IMR-90 (cell line): ENCODE measurements at regions not wholly inside any gene's neighbourhood (a gene's known extent, or its start where the extent isn't known, plus 50 kb on each side); places are given as distances from the start of the nearest gene placed in this dataset.

Experiments
- ATAC-seq: fragments of 200-7000 bp; cut with Tn5 transposase; 2 replicates; pipeline ENCODE4 v1.9.1; 2020; ENCODE audit warnings: low read depth, mild to moderate bottlenecking, moderate library complexity
- BruUV-seq: library from RNA; stranded (reverse); fragments of 400-500 nt; replicated peaks from 2 replicates; lab custom pipeline; 2021; lab: Mats Ljungman, UMichigan
- CTCF ChIA-PET: fragments of 300-600 bp; formaldehyde crosslinking; extraction: SDS; loops from one replicate; lab custom pipeline; 2021; ENCODE audit warnings: antibody characterized with exemption; lab: Yijun Ruan, JAX
- POLR2A ChIA-PET: fragments of 300-600 bp; sonication (Branson Sonifier 250); formaldehyde crosslinking; loops from one replicate; lab custom pipeline; 2022; ENCODE audit warnings: antibody characterized with exemption; ENCODE audit not compliant: unreplicated experiment; lab: Charles Lee
- DNase-seq: peaks from one replicate; pipeline ENCODE4 v3.0.0; 2013
- H2AFZ ChIP-seq: replicated peaks from 2 replicates; pipeline ENCODE3; 2013; ENCODE audit warnings: low read length, mild to moderate bottlenecking; ENCODE audit not compliant: poor library complexity
- H2AK5ac ChIP-seq: 2 replicates; pipeline ENCODE4 v1.6.1; 2013; ENCODE audit warnings: low read depth, low read length, inconsistent platforms
- H2AK9ac ChIP-seq: replicated peaks from 2 replicates; pipeline ENCODE3; 2013; ENCODE audit warnings: mild to moderate bottlenecking, low read depth, low read length, moderate library complexity; ENCODE audit not compliant: poor library complexity
- H2BK120ac ChIP-seq: 2 replicates; pipeline ENCODE4 v1.6.1; 2013; ENCODE audit warnings: low read depth, low read length, inconsistent platforms
- H2BK15ac ChIP-seq: 3 replicates; pipeline ENCODE4 v1.6.1; 2013; ENCODE audit warnings: low read depth, low read length, inconsistent platforms
- H2BK20ac ChIP-seq: 2 replicates; pipeline ENCODE4 v1.6.1; 2013; ENCODE audit warnings: low read depth, mild to moderate bottlenecking, inconsistent platforms, low read length, moderate library complexity
- H2BK5ac ChIP-seq: 2 replicates; pipeline ENCODE4 v1.6.1; 2013; ENCODE audit warnings: mild to moderate bottlenecking, low read depth, low read length, inconsistent platforms; ENCODE audit not compliant: poor library complexity, severe bottlenecking
- H3K14ac ChIP-seq: replicated peaks from 2 replicates; pipeline ENCODE4 v1.6.1; 2013; ENCODE audit warnings: low read depth, low read length, inconsistent platforms
- H3K18ac ChIP-seq: 2 replicates; pipeline ENCODE4 v1.6.1; 2013; ENCODE audit warnings: low read depth, low read length, control low read depth
- H3K23ac ChIP-seq: 2 replicates; pipeline ENCODE4 v1.6.1; 2013; ENCODE audit warnings: low read depth, low read length, inconsistent platforms
- H3K27ac ChIP-seq: 2 replicates; pipeline ENCODE4 v1.5.1; 2013; ENCODE audit warnings: mild to moderate bottlenecking, control low read depth, low read length; ENCODE audit not compliant: insufficient read depth
- H3K27me3 ChIP-seq: 2 replicates; pipeline ENCODE4 v1.6.1; 2013; ENCODE audit warnings: low read length; ENCODE audit not compliant: control insufficient read depth, insufficient read depth
- H3K36me3 ChIP-seq: 2 replicates; pipeline ENCODE4 v1.6.1; 2013; ENCODE audit warnings: low read length, mixed read lengths; ENCODE audit not compliant: control insufficient read depth, insufficient read depth
- H3K4ac ChIP-seq: 2 replicates; pipeline ENCODE4 v1.6.1; 2013; ENCODE audit warnings: low read depth, low read length, inconsistent platforms
- H3K4me1 ChIP-seq: 2 replicates; pipeline ENCODE4 v1.6.1; 2013; ENCODE audit warnings: low read length, mixed read lengths; ENCODE audit not compliant: control insufficient read depth, insufficient read depth
- H3K4me2 ChIP-seq: 2 replicates; pipeline ENCODE4 v1.6.1; 2013; ENCODE audit warnings: low read depth, mild to moderate bottlenecking, control low read depth, low read length, moderate library complexity
- H3K4me3 ChIP-seq: 2 replicates; pipeline ENCODE4 v1.5.1; 2013; ENCODE audit warnings: low read depth, mild to moderate bottlenecking, control low read depth, low read length, moderate library complexity; ENCODE audit not compliant: insufficient read depth
- H3K56ac ChIP-seq: 2 replicates; pipeline ENCODE4 v1.6.1; 2013; ENCODE audit warnings: low read length, inconsistent platforms; ENCODE audit not compliant: insufficient read depth; ENCODE audit errors: extremely low read depth
- H3K79me1 ChIP-seq, 2 experiments: 2 replicates each; pipeline ENCODE4 v1.6.1; 2013; ENCODE audit warnings: low read length in 2 of 2, inconsistent platforms in 1 of 2, low read depth in 1 of 2
- H3K9ac ChIP-seq: 2 replicates; pipeline ENCODE4 v1.6.1; 2013; ENCODE audit warnings: low read depth, low read length, control low read depth
- H3K9me1 ChIP-seq: 2 replicates; pipeline ENCODE4 v1.6.1; 2013; ENCODE audit warnings: low read length, inconsistent platforms; ENCODE audit not compliant: insufficient read depth
- H3K9me3 ChIP-seq: 2 replicates; pipeline ENCODE4 v1.6.1; 2013; ENCODE audit warnings: low read length; ENCODE audit not compliant: control insufficient read depth, insufficient read depth
- H4K20me1 ChIP-seq: 2 replicates; pipeline ENCODE4 v1.6.1; 2013; ENCODE audit warnings: low read length, inconsistent platforms; ENCODE audit not compliant: insufficient read depth
- H4K5ac ChIP-seq: 2 replicates; pipeline ENCODE4 v1.6.1; 2013; ENCODE audit warnings: mild to moderate bottlenecking, low read depth, low read length, control low read depth
- H4K8ac ChIP-seq, 2 experiments: 2 replicates each; pipeline ENCODE4 v1.6.1; 2013; ENCODE audit warnings: low read depth in 2 of 2, low read length in 2 of 2, control low read depth in 1 of 2, inconsistent platforms in 1 of 2
- H4K91ac ChIP-seq: 2 replicates; pipeline ENCODE4 v1.6.1; 2013; ENCODE audit warnings: low read depth, low read length, inconsistent platforms; ENCODE audit not compliant: insufficient read depth
- MAFK ChIP-seq: IDR thresholded peaks from 2 replicates; pipeline ENCODE4 v1.6.1; 2012; ENCODE audit warnings: low read depth, low read length, improper control_type of control experiment
- MXI1 ChIP-seq: IDR thresholded peaks from 2 replicates; pipeline ENCODE4 v1.6.1; 2012; ENCODE audit warnings: low read depth, mild to moderate bottlenecking, low read length, moderate library complexity, borderline replicate concordance
- RFX5 ChIP-seq: IDR thresholded peaks from 2 replicates; pipeline ENCODE4 v1.8.0; 2012; ENCODE audit warnings: low read depth, mild to moderate bottlenecking, low read length, moderate library complexity
- WGBS, 2 experiments: methylation state at CpG; one replicate each; pipeline versions ENCODE4 v1.1.5 to v1.1.7; 2013; ENCODE audit warnings: missing lambda C conversion rate in 2 of 2; ENCODE audit not compliant: insufficient read length in 1 of 2; ENCODE audit errors: extremely low coverage in 2 of 2; 5-methylcytosine and 5-hydroxymethylcytosine counted together
- dilution Hi-C: fragments of 300-500 bp; cut with HindIII; formaldehyde crosslinking; loops from one replicate; pipeline ENCODE4 v1.14.3; 2018; ENCODE audit warnings: low sequenced_read_pairs; ENCODE audit not compliant: unreplicated experiment
- in situ Hi-C: fragments of 300-500 bp; cut with MboI; formaldehyde crosslinking; loops from 3 replicates; pipeline ENCODE4 v1.14.3; 2019; ENCODE audit warnings: low sequenced_read_pairs, inconsistent platforms, mixed read lengths
- intact Hi-C: fragments of 100-400 bp; cut with micrococcal nuclease; formaldehyde crosslinking; loops from 2 replicates; pipeline ENCODE4 v1.10.0; 2022
- TF ChIP-seq, protein P1 (sequence below): fragments of 150-350 bp; IDR thresholded peaks from 2 replicates; pipeline ENCODE4 v1.6.1; 2016; ENCODE audit warnings: low read depth, mild to moderate bottlenecking, low read length, moderate library complexity, borderline replicate concordance

DNA sequence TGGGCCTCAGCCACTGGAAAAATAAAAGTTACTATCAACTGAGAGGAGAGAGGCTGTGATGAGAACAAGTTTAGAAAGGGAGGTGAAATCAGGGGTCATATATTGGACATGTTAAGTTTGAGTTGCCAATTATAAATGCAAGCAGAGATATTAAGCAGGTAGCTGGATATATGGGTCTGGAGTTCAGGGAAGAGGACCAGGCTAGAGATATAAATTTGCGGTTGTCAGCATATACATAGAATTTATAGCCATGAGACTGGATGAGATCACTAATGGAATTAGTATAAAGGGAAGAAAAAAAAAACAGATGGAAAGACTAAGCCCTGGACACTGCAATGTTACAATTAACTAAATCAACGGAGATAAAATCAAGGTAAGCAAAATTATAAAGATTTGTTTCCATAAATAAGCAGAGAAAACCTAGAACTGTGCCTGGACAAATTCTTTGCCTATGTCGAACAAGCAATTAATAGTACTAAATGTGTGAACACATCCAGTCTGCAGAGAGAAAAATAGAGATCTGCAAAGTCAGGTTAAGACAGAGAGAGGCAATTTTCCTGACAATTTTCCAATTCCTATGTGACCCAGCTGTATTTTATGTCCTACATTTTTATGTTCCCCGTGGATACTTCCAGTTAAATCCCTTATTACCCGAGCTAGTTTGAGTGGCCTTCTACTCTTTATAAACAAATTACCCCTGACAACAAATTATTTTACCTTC, 265.4 kb downstream of the GASK1B start:
- Histone ChIP-seq H4K5ac (no peak overlapping the region), H3K18ac (no peak overlapping the region), H3K4me3 (no peak overlapping the region), H4K8ac (no peak overlapping the region), H3K4me2 (no peak overlapping the region), H3K79me1 (no peaks in the 10 kb centered on the region), H2BK120ac (no peak overlapping the region), H3K9me1 (no peaks in the 10 kb centered on the region), H4K20me1 (no peaks in the 10 kb centered on the region), H3K36me3 (no peaks in the 10 kb centered on the region), H4K91ac (no peak overlapping the region), H2AK5ac (no peak overlapping the region), H3K27ac (no peak overlapping the region), H3K23ac (no peak overlapping the region), H3K14ac (no peak overlapping the region), H2BK15ac (no peak overlapping the region), H3K9me3 (no peaks in the 10 kb centered on the region), H2BK5ac (no peak overlapping the region), H3K4ac (no peak overlapping the region), H2BK20ac (no peak overlapping the region), H3K4me1 (no peaks in the 10 kb centered on the region), H3K27me3 (no peaks in the 10 kb centered on the region), H3K56ac (no peak overlapping the region), H3K9ac (no peak overlapping the region), H2AFZ (no peak overlapping the region), H2AK9ac (no peak overlapping the region)
- ChIA-PET POLR2A (no interaction called here), CTCF (no interaction called here)
- in situ Hi-C loops, result no loop called here
- dilution Hi-C loops, result no loop called here
- DNase-seq (no peak), ATAC-seq (no peak)
- intact Hi-C loops, result no loop called here
- TF ChIP-seq, protein P1, sequence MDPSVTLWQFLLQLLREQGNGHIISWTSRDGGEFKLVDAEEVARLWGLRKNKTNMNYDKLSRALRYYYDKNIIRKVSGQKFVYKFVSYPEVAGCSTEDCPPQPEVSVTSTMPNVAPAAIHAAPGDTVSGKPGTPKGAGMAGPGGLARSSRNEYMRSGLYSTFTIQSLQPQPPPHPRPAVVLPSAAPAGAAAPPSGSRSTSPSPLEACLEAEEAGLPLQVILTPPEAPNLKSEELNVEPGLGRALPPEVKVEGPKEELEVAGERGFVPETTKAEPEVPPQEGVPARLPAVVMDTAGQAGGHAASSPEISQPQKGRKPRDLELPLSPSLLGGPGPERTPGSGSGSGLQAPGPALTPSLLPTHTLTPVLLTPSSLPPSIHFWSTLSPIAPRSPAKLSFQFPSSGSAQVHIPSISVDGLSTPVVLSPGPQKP, result no peak
- TF ChIP-seq RFX5 (no peak), MAFK (0 out of 2 replicates have a peak, but pooled peaks have one; percentile 11), MXI1 (no peak)
- no TSS peak for BruUV-seq
- whole genome bisulfite sequencing, 2 experiments, result 29% methylated on average over 2 of the region's 5 CpGs; no CpG with 5 or more reads in 1 of the 2 experiments
